ENCODE measurements at regions not wholly inside any gene's neighbourhood (a gene's known extent, or its start where the extent isn't known, plus 50 kb on each side); places are given as distances from the start of the nearest gene placed in this dataset.
A peak's percentile ranks its signal among the peaks of the same experiment; 100 is the strongest.

- DNase-seq (ENCODE audit: low read depth in 3 of 3) = no peak
These were observed 104.0 kb downstream of the CYRIA start for GRCh38 chr2:16561676-16562075.

GRCh38 chr2:16561251-16561650, 104.4 kb downstream of the CYRIA start:
- no peak for DNase-seq (ENCODE audit: low read depth in 3 of 3)

DNA sequence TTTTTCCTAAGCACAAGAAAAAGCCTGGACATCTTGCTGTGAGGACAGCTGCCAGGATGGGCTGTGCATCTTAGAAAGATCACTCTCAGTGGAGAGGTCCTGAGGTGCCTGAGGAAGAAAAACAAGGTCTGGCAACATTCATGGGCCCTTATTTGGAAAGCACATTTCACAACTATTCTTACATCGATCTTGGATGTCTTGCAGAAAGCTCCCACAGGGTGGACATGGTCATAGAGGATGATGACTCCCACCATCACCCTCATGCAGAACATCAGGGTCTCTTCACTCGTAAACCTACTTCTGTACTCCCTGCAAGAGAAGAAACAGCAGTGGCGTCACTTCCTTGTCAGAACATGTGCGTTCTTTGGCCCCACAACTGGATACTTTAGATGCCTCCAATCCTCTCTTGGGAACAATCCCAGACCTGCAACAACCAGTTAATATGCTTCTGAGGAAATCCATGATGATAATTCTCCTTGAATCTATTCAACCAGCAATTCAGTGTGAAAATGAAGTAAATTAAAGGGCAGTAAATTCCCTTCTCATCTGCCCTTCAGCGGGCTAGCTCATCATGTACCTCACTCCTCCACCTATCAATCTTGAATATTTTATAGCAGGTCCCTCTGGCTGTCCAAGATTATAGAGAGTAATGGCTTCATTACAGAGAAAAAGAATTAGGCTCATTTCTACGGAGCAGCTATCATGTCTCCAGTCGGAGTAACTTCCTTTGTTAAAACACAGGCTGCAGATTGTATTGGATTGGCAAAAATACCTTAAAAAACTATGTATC, 106.2 kb downstream of the CYRIA start:
- no peak for DNase-seq (ENCODE audit: low read depth in 3 of 3)

DNA sequence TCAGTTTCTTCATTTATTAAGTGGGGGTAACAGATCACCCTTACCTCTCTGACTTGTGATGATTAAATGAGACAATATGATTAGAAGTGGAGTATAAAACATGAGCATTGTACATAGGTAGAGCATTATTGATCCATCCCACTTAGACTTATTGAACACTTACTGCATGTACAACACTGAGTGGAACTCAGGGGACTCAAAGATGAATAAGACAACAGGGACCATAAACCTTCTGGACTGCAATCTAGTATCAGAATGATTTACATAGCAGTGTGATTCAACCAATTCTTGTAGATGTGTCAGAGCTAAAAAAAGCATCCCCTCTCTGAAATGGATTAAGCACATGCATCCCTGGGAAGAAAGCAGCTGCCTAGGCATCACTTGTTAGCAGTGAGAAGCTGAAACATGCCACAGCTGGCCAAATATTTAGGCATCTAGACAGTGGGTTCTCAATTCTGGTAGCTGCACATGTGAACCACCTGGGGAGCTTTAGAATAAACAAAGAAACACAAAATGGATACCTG, 111.5 kb downstream of the CYRIA start:
- DNase-seq (ENCODE audit: low read depth in 3 of 3) = no peak

- peak in 1 of 3 donors; percentile 0 for DNase-seq (ENCODE audit: low read depth in 3 of 3)
These were observed 112.4 kb downstream of the CYRIA start for GRCh38 chr2:16553226-16553625.

GRCh38 chr2:16552202-16552601, 113.4 kb downstream of the CYRIA start:
- DNase-seq (ENCODE audit: low read depth in 3 of 3) = no peak

GRCh38 chr2:16548036-16548435, 117.6 kb downstream of the CYRIA start:
- no peak for DNase-seq (ENCODE audit: low read depth in 3 of 3)

- DNase-seq (ENCODE audit: low read depth in 3 of 3) = peak in 1 of 3 donors; percentile 4
These were observed 119.4 kb downstream of the CYRIA start for GRCh38 chr2:16546128-16546754.

GRCh38 chr2:16538707-16539106, 126.9 kb downstream of the CYRIA start:
- no peak for DNase-seq (ENCODE audit: low read depth in 3 of 3)

DNA sequence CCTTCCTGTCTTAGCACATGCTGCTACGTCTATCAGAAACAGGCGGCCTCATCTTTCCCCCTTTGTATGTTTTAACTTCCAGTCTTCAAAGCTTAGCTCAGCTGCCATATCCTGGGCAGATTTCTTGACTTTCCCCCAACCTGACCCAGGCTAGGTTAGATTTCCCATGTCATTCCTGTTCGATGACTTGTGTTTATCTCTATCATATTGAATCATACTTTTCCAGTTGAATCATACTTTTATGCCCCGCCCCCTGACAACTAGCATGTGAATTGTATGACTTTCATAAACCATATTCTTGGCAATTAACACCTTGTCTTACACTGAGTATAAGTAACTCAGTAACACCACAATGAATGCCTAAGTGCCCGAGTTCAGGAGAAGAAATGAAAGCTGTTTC, 128.3 kb downstream of the CYRIA start:
- no peak for DNase-seq (ENCODE audit: low read depth in 3 of 3)

DNA sequence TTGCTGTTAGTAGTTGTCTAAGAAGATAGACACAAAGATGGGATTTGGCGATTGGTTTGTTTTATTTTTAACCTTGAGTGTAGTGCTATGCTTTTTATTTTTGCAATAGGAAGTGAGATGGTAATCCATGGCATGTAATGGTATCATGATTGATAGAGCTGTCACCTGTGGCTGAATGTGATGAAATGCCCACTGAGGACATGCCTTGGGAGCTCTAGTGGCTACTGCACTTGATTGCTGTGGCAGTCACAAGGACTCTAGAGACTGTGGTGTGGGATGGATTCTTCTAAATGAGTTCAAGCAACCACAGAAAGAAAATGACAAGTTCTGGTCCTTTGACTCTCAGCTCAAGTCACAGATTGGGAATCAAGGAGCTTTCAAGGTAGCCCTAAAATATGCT, 139.4 kb downstream of the CYRIA start:
- DNase-seq (ENCODE audit: low read depth in 3 of 3) = no peak

DNA sequence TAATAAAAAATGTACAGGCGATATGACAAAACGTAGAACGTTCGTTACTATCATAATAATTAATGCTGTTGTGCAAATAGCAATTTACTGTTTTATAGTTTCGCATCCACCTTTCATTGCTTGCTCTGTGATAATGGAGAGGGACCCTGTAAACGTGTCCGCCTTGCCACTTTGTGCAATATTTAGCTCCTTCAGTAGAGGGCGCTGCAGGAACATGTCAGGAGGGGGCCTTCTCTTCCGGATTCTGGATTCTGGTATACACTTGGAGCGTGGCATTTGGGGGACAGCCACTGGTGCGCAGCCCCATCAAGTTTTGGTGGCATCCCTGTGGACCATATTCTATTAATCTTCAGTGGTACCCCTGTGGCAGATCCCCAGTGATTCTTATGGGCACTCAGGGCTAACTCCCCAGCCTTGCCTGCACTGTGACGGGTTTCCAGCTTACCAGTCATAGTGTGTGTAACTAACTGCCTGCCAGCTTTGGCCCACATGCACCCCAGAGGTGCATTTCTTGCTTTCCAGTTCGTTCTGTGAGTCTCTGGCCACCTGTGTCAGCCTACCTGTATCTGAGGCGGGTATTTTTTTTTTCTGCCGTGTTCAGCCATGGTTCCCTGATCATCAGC, 140.3 kb downstream of the CYRIA start:
- DNase-seq (ENCODE audit: low read depth in 3 of 3) = no peak

DNA sequence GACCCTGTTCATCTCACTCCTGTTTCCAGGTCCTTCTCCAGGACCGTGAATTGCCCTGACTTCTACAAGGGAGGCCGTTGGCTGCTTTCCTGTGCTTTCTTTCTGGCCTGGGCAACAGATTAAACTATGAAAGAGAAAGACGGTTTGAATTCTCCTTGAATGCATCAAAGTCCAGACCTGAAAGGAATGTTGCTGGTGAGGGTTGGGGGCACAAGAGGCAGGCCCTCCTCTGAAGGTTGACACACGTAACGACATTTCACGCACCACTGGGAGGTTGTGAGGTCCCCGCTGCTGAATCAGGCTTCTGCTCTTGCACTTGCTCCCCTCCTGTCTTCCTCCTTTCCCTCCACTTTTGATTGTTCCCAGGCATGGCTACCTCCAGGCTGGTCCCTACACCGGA, 141.9 kb downstream of the CYRIA start:
- DNase-seq (ENCODE audit: low read depth in 3 of 3) = no peak

GRCh38 chr2:16522031-16522831, 143.4 kb downstream of the CYRIA start:
- DNase-seq (ENCODE audit: low read depth in 3 of 3) = no peak

DNA sequence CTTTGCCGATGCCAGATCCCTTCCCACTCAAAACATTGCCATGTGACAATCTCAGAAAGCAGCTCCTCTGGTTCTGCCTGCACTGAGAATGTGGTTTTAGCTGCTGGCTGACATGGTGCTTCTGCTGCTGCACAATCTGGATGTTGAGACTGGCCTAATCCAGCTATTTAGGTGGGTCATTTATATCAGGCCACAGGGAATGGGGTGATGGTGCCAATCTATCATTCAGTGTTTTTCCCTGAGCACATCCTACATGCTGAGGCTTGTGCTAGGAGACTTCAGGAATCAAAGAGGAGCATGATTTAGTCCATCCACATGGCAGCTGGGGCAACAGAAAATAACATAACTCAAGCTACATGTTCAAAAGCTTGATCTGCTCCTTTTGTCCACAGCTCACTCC, 144.7 kb downstream of the CYRIA start:
- DNase-seq (ENCODE audit: low read depth in 3 of 3) = no peak

DNA sequence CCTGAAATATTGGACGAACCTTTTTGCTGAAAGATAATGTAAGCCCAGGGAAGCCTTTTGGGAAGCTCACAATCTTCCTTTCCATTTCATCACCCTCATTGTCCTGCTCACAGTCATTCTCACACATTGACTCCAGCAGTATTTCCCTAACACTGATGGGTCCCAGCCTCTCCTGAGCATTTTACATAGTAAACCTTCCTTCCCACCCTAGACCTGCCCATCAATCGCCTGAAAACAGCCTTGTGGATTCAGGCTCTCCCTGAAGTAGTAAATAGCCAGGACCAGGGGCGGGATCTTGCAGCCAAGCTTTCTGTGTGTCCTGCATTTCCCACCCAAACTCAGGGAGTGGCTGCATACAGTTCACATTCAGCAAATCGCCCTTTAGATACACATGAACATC, 149.9 kb downstream of the CYRIA start:
- DNase-seq (ENCODE audit: low read depth in 3 of 3) = no peak

DNA sequence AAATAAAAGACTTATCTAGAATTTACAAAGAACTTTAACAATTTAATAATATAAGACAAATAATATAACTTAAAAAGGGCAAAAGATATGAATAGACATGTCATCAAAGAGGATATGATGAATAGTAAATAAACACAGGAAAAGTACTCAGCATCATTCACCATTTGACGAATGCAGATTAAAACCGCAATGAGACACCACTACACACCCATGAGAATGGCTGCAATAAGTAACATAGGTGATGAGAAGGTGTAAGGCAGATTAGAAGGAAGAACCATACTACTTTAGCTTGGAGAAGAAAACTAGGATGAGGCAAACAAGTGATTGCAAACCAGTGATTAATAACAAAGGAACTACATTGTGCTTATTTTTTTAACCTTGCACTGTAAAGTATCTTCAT, 152.0 kb downstream of the CYRIA start:
- no peak for DNase-seq (ENCODE audit: low read depth in 3 of 3)

- no peak for DNase-seq (ENCODE audit: low read depth in 3 of 3)
These were observed 154.6 kb downstream of the CYRIA start for GRCh38 chr2:16511041-16511440.

GRCh38 chr2:16509042-16509441, 156.6 kb downstream of the CYRIA start:
- DNase-seq (ENCODE audit: low read depth in 3 of 3) = no peak

- DNase-seq (ENCODE audit: low read depth in 3 of 3) = no peak
These were observed 157.2 kb downstream of the CYRIA start for GRCh38 chr2:16508490-16508851.

GRCh38 chr2:16507655-16508489, 157.8 kb downstream of the CYRIA start:
- DNase-seq (ENCODE audit: low read depth in 3 of 3) = no peak
